HepG2 (cell line): ENCODE measurements at regions not wholly inside any gene's neighbourhood (a gene's known extent, or its start where the extent isn't known, plus 50 kb on each side); places are given as distances from the start of the nearest gene placed in this dataset.

ENCODE experiments used
- AKAP8 ChIP-seq: sonication (generic); formaldehyde crosslinking; IDR thresholded peaks from 2 replicates; pipeline ENCODE4 v1.5.1; 2020; ENCODE audit warnings: mild to moderate bottlenecking, missing genetic modification reagents
- DRAP1 ChIP-seq: IDR thresholded peaks from 2 replicates; pipeline ENCODE4 v1.6.1; 2016; ENCODE audit warnings: missing genetic modification reagents, missing compliant biosample characterization
- FOXP1 ChIP-seq, 2 experiments: fragments of 450-650 bp in 1 of 2; IDR thresholded peaks; 2 replicates each; pipeline ENCODE4 v1.6.1; 2017 to 2018; ENCODE audit warnings: antibody characterized with exemption in 1 of 2
- IKZF1 ChIP-seq: fragments of 450-650 bp; IDR thresholded peaks from 2 replicates; pipeline ENCODE4 v1.7.1; 2016
- ISL2 ChIP-seq: sonication (generic); formaldehyde crosslinking; IDR thresholded peaks from 2 replicates; pipeline ENCODE4 v1.5.0; 2020; ENCODE audit warnings: missing genetic modification reagents
- RBFOX2 ChIP-seq: fragments of 200-400 bp; formaldehyde crosslinking; IDR thresholded peaks from 2 replicates; pipeline ENCODE4 v1.6.1; 2017; ENCODE audit warnings: low read depth, mild to moderate bottlenecking, low read length
- REXO4 ChIP-seq: sonication (generic); formaldehyde crosslinking; IDR thresholded peaks from 2 replicates; pipeline ENCODE4 v1.8.0; 2022; ENCODE audit warnings: missing genetic modification reagents, mild to moderate bottlenecking, borderline replicate concordance
- RFX5 ChIP-seq: IDR thresholded peaks from 2 replicates; pipeline ENCODE4 v1.6.1; 2011; ENCODE audit warnings: low read depth, low read length, improper control_type of control experiment
- SALL1 ChIP-seq: sonication (generic); formaldehyde crosslinking; IDR thresholded peaks from 2 replicates; pipeline ENCODE4 v1.8.0; 2022; ENCODE audit warnings: mild to moderate bottlenecking, missing genetic modification reagents
- SKI ChIP-seq: fragments of 450-650 bp; IDR thresholded peaks from one replicate; pipeline ENCODE4 v1.6.1; 2018; ENCODE audit warnings: mild to moderate bottlenecking; ENCODE audit not compliant: partially characterized antibody
- SKIL ChIP-seq: sonication (generic); formaldehyde crosslinking; IDR thresholded peaks from 2 replicates; pipeline ENCODE4 v1.8.0; 2022; ENCODE audit warnings: missing genetic modification reagents, mild to moderate bottlenecking, moderate library complexity, borderline replicate concordance
- SSRP1 ChIP-seq: IDR thresholded peaks from 2 replicates; pipeline ENCODE4 v1.6.1; 2016; ENCODE audit warnings: control low read depth
- THAP11 ChIP-seq: IDR thresholded peaks from 2 replicates; pipeline ENCODE4 v1.6.1; 2016; ENCODE audit warnings: missing biosample characterization, missing genetic modification reagents
- ZBTB10 ChIP-seq: sonication (generic); formaldehyde crosslinking; IDR thresholded peaks from 2 replicates; pipeline ENCODE4 v1.4.0; 2020; ENCODE audit warnings: missing genetic modification reagents, borderline replicate concordance
- ZMYM3 ChIP-seq: sonication (generic); formaldehyde crosslinking; IDR thresholded peaks from 2 replicates; pipeline ENCODE4 v1.5.1; 2020; ENCODE audit warnings: mild to moderate bottlenecking, missing genetic modification reagents
- ZNF142 ChIP-seq: sonication (generic); formaldehyde crosslinking; IDR thresholded peaks from 2 replicates; pipeline ENCODE4 v1.4.0; 2020; ENCODE audit warnings: missing genetic modification reagents
- ZNF614 ChIP-seq: IDR thresholded peaks from 2 replicates; pipeline ENCODE4 v1.6.1; 2018; ENCODE audit warnings: missing biosample characterization, missing genetic modification reagents, inconsistent platforms, borderline replicate concordance
- ZNF766 ChIP-seq: sonication (generic); formaldehyde crosslinking; IDR thresholded peaks from 2 replicates; pipeline ENCODE4 v1.5.0; 2020; ENCODE audit warnings: missing genetic modification reagents, borderline replicate concordance
- ZNF790 ChIP-seq: sonication (generic); formaldehyde crosslinking; IDR thresholded peaks from 2 replicates; pipeline ENCODE4 v1.8.0; 2022; ENCODE audit warnings: missing genetic modification reagents, mild to moderate bottlenecking, borderline replicate concordance

GRCh38 chr10:44195112-44196007 lies 189.5 kb downstream of the CXCL12 start (continued):
- TF ChIP-seq DRAP1 (CRISPR knock-in tag), result peak; percentile 29
- TF ChIP-seq SALL1 (CRISPR knock-in tag), result peak; percentile 43; the same call in 1 of the 2 replicates
- peak; percentile 75 for TF ChIP-seq ISL2
- TF ChIP-seq AKAP8 (CRISPR knock-in tag), result no peak
- no peak for TF ChIP-seq ZNF142 (CRISPR knock-in tag)
- peak; percentile 47; the same call in 1 of the 2 replicates for TF ChIP-seq ZMYM3
- TF ChIP-seq ZNF766 (CRISPR knock-in tag), result no peak
- no peak for TF ChIP-seq SSRP1 (CRISPR knock-in tag)
- TF ChIP-seq ZNF790 (CRISPR knock-in tag), result no peak
- no peak for TF ChIP-seq REXO4 (CRISPR knock-in tag)
- no peak for TF ChIP-seq RFX5
- peak; percentile 67; the same call in 1 of the 2 replicates for TF ChIP-seq ZBTB10 (CRISPR knock-in tag)
- TF ChIP-seq IKZF1, result no peak
- peak; percentile 58; the same call in 1 of the 2 replicates for TF ChIP-seq THAP11 (CRISPR knock-in tag)
- no peak; the same call in 1 of the 2 replicates for TF ChIP-seq RBFOX2
- TF ChIP-seq FOXP1 (IDR thresholded peaks at IDR 0.05), result no peak
- 0 out of 2 replicates have a peak, but pooled peaks have one; percentile 29 for TF ChIP-seq FOXP1 (CRISPR knock-in tag; IDR thresholded peaks at IDR 0.05)
- TF ChIP-seq SKI, result peak; percentile 73
- TF ChIP-seq SKIL (CRISPR knock-in tag), result peak; percentile 69
- peak; percentile 47; the same call in 1 of the 2 replicates for TF ChIP-seq ZNF614 (CRISPR knock-in tag)
